CD4-positive, alpha-beta T cell treated with Interleukin-12 subunit alpha and Interleukin-12 subunit beta, for 1 hour (primary cell): ENCODE measurements at regions not wholly inside any gene's neighbourhood (a gene's known extent, or its start where the extent isn't known, plus 50 kb on each side); places are given as distances from the start of the nearest gene placed in this dataset.

Experiments used
- DNase-seq: peaks from one replicate; pipeline ENCODE4 v3.0.0-alpha.2; 2020

- no peak for DNase-seq
Measured at GRCh38 chr10:131676800-131677421, 223.9 kb upstream of the PPP2R2D start.

- no peak for DNase-seq
Measured at GRCh38 chr10:131677671-131678070, 223.1 kb upstream of the PPP2R2D start.

GRCh38 chr10:131678171-131678570 lies 222.6 kb upstream of the PPP2R2D start:
- no peak for DNase-seq

GRCh38 chr10:131678613-131679012 lies 222.2 kb upstream of the PPP2R2D start:
- no peak for DNase-seq

- DNase-seq: no peak
Measured at GRCh38 chr10:131679926-131680325, 220.9 kb upstream of the PPP2R2D start.

- no peak for DNase-seq
Measured at GRCh38 chr10:131681122-131681521, 219.7 kb upstream of the PPP2R2D start.

GRCh38 chr10:131681656-131682055 lies 219.2 kb upstream of the PPP2R2D start:
- no peak for DNase-seq

- no peak for DNase-seq
Measured at GRCh38 chr10:131682271-131682962, 218.4 kb upstream of the PPP2R2D start.

- DNase-seq: no peak
Measured at GRCh38 chr10:131683281-131683861, 217.4 kb upstream of the PPP2R2D start.

GRCh38 chr10:131683941-131684340 lies 216.9 kb upstream of the PPP2R2D start:
- DNase-seq: no peak

- DNase-seq: no peak
Measured at GRCh38 chr10:131685007-131685406, 215.8 kb upstream of the PPP2R2D start.

- DNase-seq: no peak
Measured at GRCh38 chr10:131685576-131685975, 215.2 kb upstream of the PPP2R2D start.

GRCh38 chr10:131686781-131687420 lies 213.9 kb upstream of the PPP2R2D start:
- DNase-seq: no peak

GRCh38 chr10:131688304-131688703 lies 212.5 kb upstream of the PPP2R2D start:
- no peak for DNase-seq

- no peak for DNase-seq
Measured at GRCh38 chr10:131689016-131689415, 211.8 kb upstream of the PPP2R2D start.

- no peak for DNase-seq
Measured at GRCh38 chr10:131689486-131689885, 211.3 kb upstream of the PPP2R2D start.

- no peak for DNase-seq
Measured at GRCh38 chr10:131689954-131690757, 210.7 kb upstream of the PPP2R2D start.

GRCh38 chr10:131690805-131691239 lies 210.0 kb upstream of the PPP2R2D start:
- no peak for DNase-seq

GRCh38 chr10:131691481-131692090 lies 209.2 kb upstream of the PPP2R2D start:
- DNase-seq: no peak

GRCh38 chr10:131692176-131692575 lies 208.6 kb upstream of the PPP2R2D start:
- DNase-seq: no peak

- DNase-seq: no peak
Measured at GRCh38 chr10:131692686-131693334, 208.0 kb upstream of the PPP2R2D start.

GRCh38 chr10:131693766-131694165 lies 207.0 kb upstream of the PPP2R2D start:
- DNase-seq: no peak
